ENCODE measurements at regions not wholly inside any gene's neighbourhood (a gene's known extent, or its start where the extent isn't known, plus 50 kb on each side); places are given as distances from the start of the nearest gene placed in this dataset.
"Not testable (repeated sequence)": the region's sequence is repeated elsewhere in the genome, so short reads cannot be mapped to it uniquely, and the experiment has no call there.

- TF ChIP-seq ESRRA (IDR thresholded peaks at IDR 0.05; ENCODE audit: borderline replicate concordance, low read length) (no peak), TFCP2L1 (CRISPR knock-in tag; IDR thresholded peaks at IDR 0.05) (no peak), EP300 (IDR thresholded peaks at IDR 0.05) (no peak), ZFP36 (IDR thresholded peaks at IDR 0.05; ENCODE audit: borderline replicate concordance, partially characterized antibody) (no peak), POLR2AphosphoS2 (conservative IDR thresholded peaks at IDR 0.05; ENCODE audit: low read length) (no peak), PHF8 (IDR thresholded peaks at IDR 0.05; ENCODE audit: borderline replicate concordance, low read depth) (no peak), ELK1 (IDR thresholded peaks at IDR 0.05; ENCODE audit: low read depth, low read length) (no peak), SREBF2 (IDR thresholded peaks at IDR 0.05) (no peak), MAZ (IDR thresholded peaks at IDR 0.05; ENCODE audit: borderline replicate concordance, low read depth, low read length) (no peak), FOXS1 (CRISPR knock-in tag; IDR thresholded peaks at IDR 0.05) (no peak)
Observed at GRCh38 chr10:25105262-25105661, 69.5 kb upstream of the GPR158 start (continued).

DNA sequence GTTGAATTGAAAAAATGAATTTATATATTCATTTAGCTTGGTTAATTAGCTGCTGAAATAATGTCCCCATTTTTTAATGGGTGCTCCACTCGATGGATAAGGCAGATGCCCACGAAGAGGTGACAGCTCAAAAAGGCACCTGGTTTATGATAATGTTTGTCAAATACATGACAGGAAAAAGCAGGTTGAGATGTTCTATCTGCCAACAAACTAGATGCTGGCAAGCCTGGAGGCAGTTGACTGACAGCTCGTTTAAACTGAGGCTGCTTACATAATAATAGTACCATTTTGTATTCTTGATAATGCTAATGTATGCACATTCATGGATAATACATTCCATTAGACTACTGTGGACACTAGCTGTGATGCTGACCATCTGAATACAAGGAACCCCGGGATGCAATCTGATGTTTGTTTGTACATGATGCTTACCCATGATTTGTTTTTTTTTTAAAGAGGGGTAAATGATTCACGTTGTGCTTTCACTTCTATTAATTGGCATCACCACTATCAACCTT is 69.0 kb upstream of the GPR158 start:
- ATAC-seq (no peak), DNase-seq (ENCODE audit: low read depth in 1 of 2, low spot score in 1 of 2) (no peak), FAIRE-seq (no peak)
- 0 out of 3 replicates have a peak, but pooled peaks cover 3% of the 10 kb centered on the region for H3K9me3 ChIP-seq
- ChIA-PET CTCF (interaction anchor here (0.8 kb wide), 1 partner anchor 24 kb away, joined by 4 read pairs; no protein-coding TSS in a partner anchor), POLR2A (no interaction called here)
- 5% methylated on average over 5 of the region's 5 CpGs for WGBS (ENCODE audit: missing lambda C conversion rate)
- no peak overlapping the region for H3K4me3 ChIP-seq
- no peaks in the 10 kb centered on the region for H3K4me1 ChIP-seq
- TF ChIP-seq MAZ (IDR thresholded peaks at IDR 0.05; ENCODE audit: borderline replicate concordance, low read depth, low read length), result no peak
- no peak for TF ChIP-seq MAX (IDR thresholded peaks at IDR 0.05)
- no peak for TF ChIP-seq EHMT2 (IDR thresholded peaks at IDR 0.05; ENCODE audit: low read depth)
- TF ChIP-seq, protein P1, sequence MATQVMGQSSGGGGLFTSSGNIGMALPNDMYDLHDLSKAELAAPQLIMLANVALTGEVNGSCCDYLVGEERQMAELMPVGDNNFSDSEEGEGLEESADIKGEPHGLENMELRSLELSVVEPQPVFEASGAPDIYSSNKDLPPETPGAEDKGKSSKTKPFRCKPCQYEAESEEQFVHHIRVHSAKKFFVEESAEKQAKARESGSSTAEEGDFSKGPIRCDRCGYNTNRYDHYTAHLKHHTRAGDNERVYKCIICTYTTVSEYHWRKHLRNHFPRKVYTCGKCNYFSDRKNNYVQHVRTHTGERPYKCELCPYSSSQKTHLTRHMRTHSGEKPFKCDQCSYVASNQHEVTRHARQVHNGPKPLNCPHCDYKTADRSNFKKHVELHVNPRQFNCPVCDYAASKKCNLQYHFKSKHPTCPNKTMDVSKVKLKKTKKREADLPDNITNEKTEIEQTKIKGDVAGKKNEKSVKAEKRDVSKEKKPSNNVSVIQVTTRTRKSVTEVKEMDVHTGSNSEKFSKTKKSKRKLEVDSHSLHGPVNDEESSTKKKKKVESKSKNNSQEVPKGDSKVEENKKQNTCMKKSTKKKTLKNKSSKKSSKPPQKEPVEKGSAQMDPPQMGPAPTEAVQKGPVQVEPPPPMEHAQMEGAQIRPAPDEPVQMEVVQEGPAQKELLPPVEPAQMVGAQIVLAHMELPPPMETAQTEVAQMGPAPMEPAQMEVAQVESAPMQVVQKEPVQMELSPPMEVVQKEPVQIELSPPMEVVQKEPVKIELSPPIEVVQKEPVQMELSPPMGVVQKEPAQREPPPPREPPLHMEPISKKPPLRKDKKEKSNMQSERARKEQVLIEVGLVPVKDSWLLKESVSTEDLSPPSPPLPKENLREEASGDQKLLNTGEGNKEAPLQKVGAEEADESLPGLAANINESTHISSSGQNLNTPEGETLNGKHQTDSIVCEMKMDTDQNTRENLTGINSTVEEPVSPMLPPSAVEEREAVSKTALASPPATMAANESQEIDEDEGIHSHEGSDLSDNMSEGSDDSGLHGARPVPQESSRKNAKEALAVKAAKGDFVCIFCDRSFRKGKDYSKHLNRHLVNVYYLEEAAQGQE (IDR thresholded peaks at IDR 0.05), result no peak
- TF ChIP-seq GATA3 (IDR thresholded peaks at IDR 0.05; ENCODE audit: borderline replicate concordance), result no peak
- no peak overlapping the region for H3K4me2 ChIP-seq
- no peak overlapping the region for H3K27ac ChIP-seq

DNA sequence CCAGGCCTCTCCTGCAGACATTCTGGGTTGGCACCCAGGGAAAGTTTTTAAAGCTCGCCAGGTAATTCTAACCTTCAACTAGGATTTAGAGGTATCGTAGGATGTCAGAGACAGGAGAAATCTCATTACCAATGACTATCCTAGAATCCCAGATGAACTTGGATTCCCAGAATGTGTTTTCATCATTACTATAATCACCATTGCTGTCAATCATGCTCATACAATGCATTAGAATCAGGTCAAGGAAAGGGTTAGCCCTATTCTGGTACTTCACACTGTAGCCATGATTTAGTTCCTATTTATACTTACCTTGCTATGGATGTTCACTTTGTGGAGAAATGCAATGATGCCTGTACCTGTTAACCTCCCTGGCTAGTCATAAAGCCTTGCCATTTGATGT is 67.0 kb upstream of the GPR158 start:
- 64% methylated on average over 2 of the region's 2 CpGs for WGBS (ENCODE audit: missing lambda C conversion rate)
- ChIA-PET POLR2A (no interaction called here), CTCF (interaction anchor here (0.6 to 1.2 kb wide), 2 partner anchors 27 to 119 kb away, joined by 3 read pairs; no protein-coding TSS in a partner anchor)
- no peak overlapping the region for H3K27ac ChIP-seq
- ATAC-seq (no peak), DNase-seq (ENCODE audit: low read depth in 1 of 2, low spot score in 1 of 2) (no peak), FAIRE-seq (no peak)
- H3K4me2 ChIP-seq, result no peak overlapping the region
- no peak for TF ChIP-seq BHLHE40 (IDR thresholded peaks at IDR 0.05; ENCODE audit: low read depth, low read length)
- TF ChIP-seq GATA3 (IDR thresholded peaks at IDR 0.05; ENCODE audit: borderline replicate concordance), result no peak
- no peak for TF ChIP-seq NR3C1 (IDR thresholded peaks at IDR 0.05)
- TF ChIP-seq RCOR1 (IDR thresholded peaks at IDR 0.05; ENCODE audit: low read depth, low read length), result no peak
- no peaks in the 10 kb centered on the region for H3K4me1 ChIP-seq
- H3K9me3 ChIP-seq, result 0 out of 3 replicates have a peak, but pooled peaks cover 3% of the 10 kb centered on the region
- H3K4me3 ChIP-seq, result no peak overlapping the region

DNA sequence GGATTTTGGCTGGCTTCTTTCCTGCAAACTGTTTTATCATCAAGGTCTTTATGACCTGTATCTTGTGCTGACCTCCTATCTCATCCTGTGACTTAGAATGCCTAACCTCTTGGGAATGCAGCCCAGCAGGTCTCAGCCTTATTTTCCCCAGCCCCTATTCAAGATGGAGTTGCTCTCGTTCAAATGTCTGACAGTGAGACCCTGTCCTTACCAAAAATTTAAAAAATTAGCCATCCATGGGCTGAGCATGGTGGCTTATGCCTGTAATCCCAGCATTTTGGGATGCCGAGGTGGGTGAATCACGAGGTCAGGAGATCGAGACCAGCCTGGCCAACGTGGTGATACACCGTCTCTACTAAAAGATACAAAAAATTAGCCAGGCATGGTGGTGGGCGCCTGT is 64.9 kb upstream of the GPR158 start:
- H3K4me1 ChIP-seq; FAIRE-seq; H3K27ac ChIP-seq; H3K9me3 ChIP-seq; ATAC-seq; POLR2A ChIA-PET; H3K4me2 ChIP-seq; DNase-seq (ENCODE audit: low read depth in 1 of 2, low spot score in 1 of 2); H3K4me3 ChIP-seq: not testable (repeated sequence)
- WGBS (ENCODE audit: missing lambda C conversion rate), result 36% methylated on average over 7 of the region's 7 CpGs
- CTCF ChIA-PET, result interaction anchor here (0.7 kb wide), 1 partner anchor 564 kb away, joined by 3 read pairs; no protein-coding TSS in a partner anchor

All from A549 (cell line).